ENCODE measurements at regions not wholly inside any gene's neighbourhood (a gene's known extent, or its start where the extent isn't known, plus 50 kb on each side); places are given as distances from the start of the nearest gene placed in this dataset.

GRCh38 chr1:213385806-213386324, 334.8 kb downstream of the RPS6KC1 start:
- TF ChIP-seq SUZ12 (IDR thresholded peaks at IDR 0.05; ENCODE audit: extremely low read depth, insufficient read depth, insufficient read length) (no peak), YY1 (IDR thresholded peaks at IDR 0.05; ENCODE audit: insufficient read depth, insufficient read length) (no peak)
